Gastroesophageal sphincter (tissue), 4 donors: ENCODE measurements at regions not wholly inside any gene's neighbourhood (a gene's known extent, or its start where the extent isn't known, plus 50 kb on each side); places are given as distances from the start of the nearest gene placed in this dataset.
A peak's percentile ranks its signal among the peaks of the same experiment; 100 is the strongest.

Experiments used
- ATAC-seq: fragments of 150-250 bp; one replicate; pipeline ENCODE4 v1.9.1; 2016; ENCODE audit warnings: mild to moderate bottlenecking, moderate library complexity
- H3K27ac ChIP-seq, 4 donors: fragments of 200-600 bp; sonication (generic) in 3 of 4; 1 replicate in 3 of 4; 2 replicates in 1 of 4; pipeline ENCODE4 v1.5.1; 2016 to 2019
- H3K27me3 ChIP-seq: fragments of 200-600 bp; sonication (generic); one replicate; pipeline ENCODE4 v1.5.1; 2019
- H3K36me3 ChIP-seq, 2 donors: fragments of 200-600 bp; sonication (generic); one replicate each; pipeline ENCODE4 v1.5.1; 2019; ENCODE audit warnings: control low read depth in 1 of 2
- H3K4me1 ChIP-seq, 3 donors: fragments of 200-600 bp; sonication (generic); 1 replicate in 2 of 3; 2 replicates in 1 of 3; pipeline ENCODE4 v1.5.1; 2016 to 2019; ENCODE audit warnings: control low read depth in 2 of 3
- H3K4me3 ChIP-seq, 2 donors: fragments of 200-600 bp; sonication (generic); one replicate each; pipeline ENCODE4 v1.5.1; 2019; ENCODE audit warnings: mild to moderate bottlenecking in 1 of 2, moderate library complexity in 1 of 2
- H3K9me3 ChIP-seq, 3 donors: fragments of 200-600 bp; sonication (generic); one replicate each; pipeline ENCODE4 v1.5.1; 2017 to 2019; ENCODE audit warnings: control low read depth in 2 of 3
- CTCF ChIP-seq, 4 experiments: fragments of 200-600 bp in 2 of 4; fragments of 450-650 bp in 2 of 4; sonication (generic) in 1 of 4; IDR thresholded peaks; one replicate each; pipeline ENCODE4 v1.5.1; 2017 to 2019; ENCODE audit warnings: antibody characterized with exemption in 4 of 4, mild to moderate bottlenecking in 2 of 4, moderate library complexity in 2 of 4
- EP300 ChIP-seq: sonication (generic); formaldehyde crosslinking; IDR thresholded peaks from one replicate; pipeline ENCODE4 v1.6.1; 2017; ENCODE audit warnings: antibody characterized with exemption, mild to moderate bottlenecking
- POLR2A ChIP-seq, 2 donors: fragments of 450-650 bp; IDR thresholded peaks; one replicate each; pipeline ENCODE4 v1.6.1; 2017; ENCODE audit warnings: antibody characterized with exemption in 2 of 2, mild to moderate bottlenecking in 2 of 2, moderate library complexity in 1 of 2
- POLR2AphosphoS5 ChIP-seq: sonication (generic); formaldehyde crosslinking; IDR thresholded peaks from one replicate; pipeline ENCODE4 v1.6.1; 2017; ENCODE audit warnings: antibody characterized with exemption
- WGBS, 2 donors: methylation state at CpG; one replicate each; pipeline ENCODE4 v1.1.5; 2018; ENCODE audit warnings: low coverage in 1 of 2; 5-methylcytosine and 5-hydroxymethylcytosine counted together

DNA sequence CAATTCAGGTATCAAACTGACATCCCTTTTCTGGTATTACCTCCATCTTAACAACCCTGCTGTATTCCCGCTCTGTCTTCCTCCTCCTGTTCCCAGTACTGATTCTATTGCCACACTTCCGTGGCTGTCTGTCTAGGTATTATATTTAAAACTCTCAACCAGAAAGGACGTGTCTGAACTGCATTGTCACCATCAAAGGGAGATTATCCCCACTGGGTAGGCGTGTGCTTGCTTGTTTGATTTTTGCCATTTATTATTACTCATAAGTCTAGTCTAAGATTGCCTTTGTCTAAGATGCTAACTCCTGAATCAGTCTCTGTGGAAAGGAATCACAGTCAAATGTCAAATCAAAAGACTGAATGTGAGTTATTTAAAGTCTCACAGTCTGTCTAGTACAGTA is 650.1 kb downstream of the KCNT2 start:
- Histone ChIP-seq H3K27me3 (no peaks in the 10 kb centered on the region), H3K36me3 (no peaks in the 10 kb centered on the region), H3K27ac (no peak overlapping the region), H3K4me1 (no peaks in the 10 kb centered on the region), H3K4me3 (no peak overlapping the region), H3K9me3 (no peaks in the 10 kb centered on the region)
- no peak for TF ChIP-seq CTCF (IDR thresholded peaks at IDR 0.05)
- TF ChIP-seq POLR2A (IDR thresholded peaks at IDR 0.05), result no peak
- no peak for TF ChIP-seq EP300
- no peak for TF ChIP-seq POLR2AphosphoS5
- ATAC-seq, result no peak
- 59 to 71% methylated on average over 3 to 4 of the region's 4 CpGs for WGBS, 2 donors

GRCh38 chr1:195956845-195957244 is 651.4 kb downstream of the KCNT2 start:
- H3K4me1 ChIP-seq, result no peaks in the 10 kb centered on the region
- no peaks in the 10 kb centered on the region for H3K27me3 ChIP-seq
- H3K27ac ChIP-seq, result no peak overlapping the region
- TF ChIP-seq EP300, result no peak
- no peak for TF ChIP-seq POLR2AphosphoS5
- no peak for TF ChIP-seq CTCF (IDR thresholded peaks at IDR 0.05)
- no peak for TF ChIP-seq POLR2A (IDR thresholded peaks at IDR 0.05)
- no peak for ATAC-seq
- no peak overlapping the region for H3K4me3 ChIP-seq
- H3K9me3 ChIP-seq, result no peaks in the 10 kb centered on the region
- no peaks in the 10 kb centered on the region for H3K36me3 ChIP-seq
- WGBS, 2 donors, result 52 to 62% methylated on average over 3 of the region's 3 CpGs

GRCh38 chr1:195954848-195955247 is 653.4 kb downstream of the KCNT2 start:
- TF ChIP-seq POLR2A (IDR thresholded peaks at IDR 0.05) (no peak), POLR2AphosphoS5 (no peak), CTCF (IDR thresholded peaks at IDR 0.05) (no peak), EP300 (no peak)
- Histone ChIP-seq H3K27ac (no peak overlapping the region), H3K36me3 (no peaks in the 10 kb centered on the region), H3K27me3 (no peaks in the 10 kb centered on the region), H3K9me3 (no peaks in the 10 kb centered on the region), H3K4me3 (no peak overlapping the region), H3K4me1 (no peaks in the 10 kb centered on the region)
- ATAC-seq, result no peak
- 80 to 91% methylated on average over 3 to 5 of the region's 6 CpGs for WGBS, 2 donors

DNA sequence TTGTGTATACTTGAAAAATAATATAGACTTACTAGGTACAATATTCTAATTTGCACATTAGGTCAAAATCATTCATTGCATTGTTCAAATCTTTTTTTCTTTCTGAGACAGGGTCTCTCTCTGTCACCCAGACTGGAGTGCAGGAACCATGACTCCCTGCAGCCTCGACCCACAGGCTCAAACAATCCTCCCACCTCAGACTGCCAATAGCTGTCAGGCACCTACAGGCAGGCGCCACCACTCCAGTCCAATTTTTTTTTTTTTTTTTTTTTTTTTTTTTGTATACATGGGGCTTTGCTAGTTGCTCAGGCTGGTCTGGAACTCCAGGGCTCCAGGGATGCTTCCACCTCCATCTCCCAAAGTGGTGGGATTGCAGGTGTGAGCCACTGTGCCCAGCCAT is 656.9 kb downstream of the KCNT2 start:
- Histone ChIP-seq H3K9me3 (no peaks in the 10 kb centered on the region), H3K4me1 (no peaks in the 10 kb centered on the region), H3K4me3 (no peak overlapping the region), H3K27me3 (no peaks in the 10 kb centered on the region), H3K27ac (no peak overlapping the region), H3K36me3 (no peaks in the 10 kb centered on the region)
- no peak for TF ChIP-seq POLR2AphosphoS5
- TF ChIP-seq CTCF (IDR thresholded peaks at IDR 0.05), result no peak
- TF ChIP-seq POLR2A (IDR thresholded peaks at IDR 0.05), result no peak
- TF ChIP-seq EP300, result no peak
- 73% methylated on average over 2 of the region's 2 CpGs; no CpG with 5 or more reads in 1 of the 2 donors for WGBS, 2 donors
- no peak for ATAC-seq

DNA sequence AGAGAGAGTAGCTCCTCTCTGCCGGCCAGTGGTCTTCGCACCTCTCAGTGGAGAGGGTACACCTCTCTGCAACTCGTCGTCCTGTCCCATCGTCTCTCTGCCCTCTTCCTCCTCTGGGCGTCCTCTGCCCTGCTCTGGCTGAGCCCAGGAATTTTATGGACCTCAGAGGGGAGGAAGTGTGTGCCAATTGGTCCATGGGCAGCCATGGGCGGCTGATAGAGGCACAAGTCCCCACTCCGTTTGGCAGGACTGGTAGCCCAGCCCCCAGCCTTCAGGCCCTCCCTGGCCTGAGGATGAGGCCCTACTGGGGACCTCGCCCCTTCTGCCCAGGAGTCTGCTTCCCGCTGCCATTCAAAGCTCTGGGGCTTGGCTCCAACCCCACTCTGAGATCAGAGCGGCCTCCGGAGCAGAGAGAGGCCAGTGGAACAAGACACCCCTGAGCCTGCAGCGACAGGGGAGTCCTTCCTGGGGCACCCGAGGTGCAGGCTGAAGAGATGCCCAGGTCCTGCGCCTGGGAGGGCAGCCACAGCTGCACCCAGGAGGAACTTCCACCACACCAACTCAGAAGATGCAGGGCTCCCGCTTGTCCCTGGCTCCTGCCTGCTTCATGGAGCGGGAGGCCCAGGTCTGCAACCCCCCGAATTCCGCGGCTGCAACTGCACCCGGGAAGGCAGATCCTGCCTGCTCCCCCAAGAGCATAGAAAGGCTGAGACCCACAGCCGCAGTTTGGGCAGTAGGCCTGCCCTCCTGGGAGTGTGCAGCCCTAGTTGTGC is 659.9 kb downstream of the KCNT2 start:
- Histone ChIP-seq H3K9me3 (peaks cover 0 to under 1% (median 0%) of the 10 kb centered on the region in 3 donors), H3K27ac (no peak overlapping the region), H3K27me3 (no peaks in the 10 kb centered on the region), H3K36me3 (no peaks in the 10 kb centered on the region), H3K4me3 (no peak overlapping the region), H3K4me1 (no peaks in the 10 kb centered on the region)
- peak; percentile 13 for ATAC-seq
- no peak for TF ChIP-seq CTCF (IDR thresholded peaks at IDR 0.05)
- TF ChIP-seq POLR2AphosphoS5, result no peak
- TF ChIP-seq POLR2A (IDR thresholded peaks at IDR 0.05), result no peak
- no peak for TF ChIP-seq EP300
- 96 to 100% methylated on average over 1 to 6 of the region's 22 CpGs for WGBS, 2 donors
